Fibroblast of villous mesenchyme (primary cell): ENCODE measurements at regions not wholly inside any gene's neighbourhood (a gene's known extent, or its start where the extent isn't known, plus 50 kb on each side); places are given as distances from the start of the nearest gene placed in this dataset.

ENCODE experiments used
- DNase-seq: peaks from one replicate; pipeline ENCODE4 v3.0.0-alpha.2; 2010; ENCODE audit warnings: low read depth
- H3K4me3 ChIP-seq: 2 replicates; pipeline ENCODE4 v1.5.1; 2011; ENCODE audit warnings: low read depth, mild to moderate bottlenecking, low read length
- TF ChIP-seq, protein P1 (sequence below): IDR thresholded peaks from 2 replicates; pipeline ENCODE4 v1.5.1; 2012; ENCODE audit warnings: low read depth, mild to moderate bottlenecking, low read length; ENCODE audit not compliant: insufficient read depth

DNA sequence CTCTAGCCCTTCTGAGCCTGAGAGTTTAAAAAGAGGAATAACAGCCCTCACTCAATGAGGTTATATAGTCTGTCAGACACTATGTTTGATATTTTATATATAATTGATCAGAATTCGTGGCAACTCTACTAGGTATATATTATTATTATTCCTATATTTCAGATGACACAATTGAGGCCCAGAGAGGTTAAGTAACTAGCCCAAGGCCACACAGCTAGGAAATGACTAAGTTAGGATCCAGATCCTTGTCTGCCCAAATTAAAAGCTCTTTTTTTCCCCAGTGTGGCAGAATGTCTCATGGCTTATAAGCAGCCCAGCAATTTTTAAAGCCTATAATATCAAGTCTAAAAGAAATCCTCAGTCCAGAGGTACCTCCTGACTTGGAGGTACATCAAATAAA lies 1119.9 kb upstream of the AUTS2 start:
- TF ChIP-seq, protein P1, sequence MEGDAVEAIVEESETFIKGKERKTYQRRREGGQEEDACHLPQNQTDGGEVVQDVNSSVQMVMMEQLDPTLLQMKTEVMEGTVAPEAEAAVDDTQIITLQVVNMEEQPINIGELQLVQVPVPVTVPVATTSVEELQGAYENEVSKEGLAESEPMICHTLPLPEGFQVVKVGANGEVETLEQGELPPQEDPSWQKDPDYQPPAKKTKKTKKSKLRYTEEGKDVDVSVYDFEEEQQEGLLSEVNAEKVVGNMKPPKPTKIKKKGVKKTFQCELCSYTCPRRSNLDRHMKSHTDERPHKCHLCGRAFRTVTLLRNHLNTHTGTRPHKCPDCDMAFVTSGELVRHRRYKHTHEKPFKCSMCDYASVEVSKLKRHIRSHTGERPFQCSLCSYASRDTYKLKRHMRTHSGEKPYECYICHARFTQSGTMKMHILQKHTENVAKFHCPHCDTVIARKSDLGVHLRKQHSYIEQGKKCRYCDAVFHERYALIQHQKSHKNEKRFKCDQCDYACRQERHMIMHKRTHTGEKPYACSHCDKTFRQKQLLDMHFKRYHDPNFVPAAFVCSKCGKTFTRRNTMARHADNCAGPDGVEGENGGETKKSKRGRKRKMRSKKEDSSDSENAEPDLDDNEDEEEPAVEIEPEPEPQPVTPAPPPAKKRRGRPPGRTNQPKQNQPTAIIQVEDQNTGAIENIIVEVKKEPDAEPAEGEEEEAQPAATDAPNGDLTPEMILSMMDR: no peak
- DNase-seq: no peak
- H3K4me3 ChIP-seq: no peak overlapping the region

- DNase-seq: no peak
- no peak overlapping the region for H3K4me3 ChIP-seq
- TF ChIP-seq, protein P1: no peak
Measured at GRCh38 chr7:68482800-68483199, 1115.5 kb upstream of the AUTS2 start.

DNA sequence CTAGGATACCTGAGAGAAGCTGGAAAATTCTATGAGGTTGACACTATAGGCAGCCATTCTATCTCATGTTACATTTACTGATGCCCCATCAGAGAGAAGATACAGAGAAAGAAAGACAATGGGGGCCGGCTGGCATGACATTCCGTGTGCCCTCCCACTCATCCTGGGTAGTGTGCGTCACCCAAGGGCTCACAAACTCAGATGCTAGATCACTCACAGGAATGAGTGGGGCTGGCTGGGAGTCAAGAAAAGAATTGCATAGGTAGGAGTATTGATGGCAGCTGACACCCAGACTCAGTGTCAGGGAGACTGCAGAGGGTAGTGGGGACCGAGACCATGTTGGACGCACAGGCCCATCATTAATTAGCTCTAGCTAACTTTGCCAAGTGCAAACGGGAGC lies 1113.5 kb upstream of the AUTS2 start:
- no peak for DNase-seq
- TF ChIP-seq, protein P1: no peak
- no peak overlapping the region for H3K4me3 ChIP-seq

GRCh38 chr7:68485253-68485917 lies 1112.9 kb upstream of the AUTS2 start:
- no peak for DNase-seq
- TF ChIP-seq, protein P1: no peak
- no peak overlapping the region for H3K4me3 ChIP-seq

- TF ChIP-seq, protein P1: no peak
- no peak for DNase-seq
- no peak overlapping the region for H3K4me3 ChIP-seq
Measured at GRCh38 chr7:68488341-68489060, 1109.8 kb upstream of the AUTS2 start.

- no peak for DNase-seq
- TF ChIP-seq, protein P1: no peak
- H3K4me3 ChIP-seq: no peak overlapping the region
Measured at GRCh38 chr7:68491523-68492358, 1106.5 kb upstream of the AUTS2 start.
